ENCODE measurements at regions not wholly inside any gene's neighbourhood (a gene's known extent, or its start where the extent isn't known, plus 50 kb on each side); places are given as distances from the start of the nearest gene placed in this dataset.

GRCh38 chr11:95455228-95455970 lies 224.4 kb upstream of the SESN3 start:
- no peak for ATAC-seq
- intact Hi-C loops (cut with DNase I) = no loop called here
- WGBS (ENCODE audit: insufficient coverage, low coverage, low lambda C conversion rate, missing lambda C conversion rate) = 58% methylated on average over 3 of the region's 6 CpGs

GRCh38 chr11:95453616-95454171 lies 222.7 kb upstream of the SESN3 start:
- H3K36me3 ChIP-seq = no peaks in the 10 kb centered on the region
- H3K27ac ChIP-seq = no peak overlapping the region
- intact Hi-C loops (cut with DNase I) = no loop called here
- H3K27me3 ChIP-seq = no peaks in the 10 kb centered on the region
- H3K9me3 ChIP-seq = no peaks in the 10 kb centered on the region
- 78% methylated on average over 7 of the region's 7 CpGs for WGBS (ENCODE audit: insufficient coverage, low coverage, low lambda C conversion rate, missing lambda C conversion rate)
- DNase-seq (peak in 1 of 3 donors; percentile 18), ATAC-seq (no peak)
- no peaks in the 10 kb centered on the region for H3K4me1 ChIP-seq
- TF ChIP-seq POLR2A (IDR thresholded peaks at IDR 0.05) = no peak
- TF ChIP-seq CTCF (IDR thresholded peaks at IDR 0.05) = no peak
- no peak overlapping the region for H3K4me3 ChIP-seq

More at GRCh38 chr11:95455228-95455970, 224.4 kb upstream of the SESN3 start:
- no peaks in the 10 kb centered on the region for H3K27me3 ChIP-seq
- DNase-seq = no peak
- H3K4me3 ChIP-seq = no peak overlapping the region
- TF ChIP-seq POLR2A (IDR thresholded peaks at IDR 0.05) = no peak
- TF ChIP-seq CTCF (IDR thresholded peaks at IDR 0.05) = no peak
- H3K4me1 ChIP-seq = no peaks in the 10 kb centered on the region
- no peaks in the 10 kb centered on the region for H3K36me3 ChIP-seq
- no peaks in the 10 kb centered on the region for H3K9me3 ChIP-seq
- no peak overlapping the region for H3K27ac ChIP-seq

GRCh38 chr11:95451682-95452081 lies 220.7 kb upstream of the SESN3 start:
- DNase-seq (no peak), ATAC-seq (peak in 1 of 4 donors; percentile 36)
- 63% methylated on average over 1 of the region's 1 CpG for WGBS (ENCODE audit: insufficient coverage, low coverage, low lambda C conversion rate, missing lambda C conversion rate)
- H3K36me3 ChIP-seq = no peaks in the 10 kb centered on the region
- H3K4me3 ChIP-seq = no peak overlapping the region
- no peaks in the 10 kb centered on the region for H3K9me3 ChIP-seq
- no peak overlapping the region for H3K27ac ChIP-seq
- H3K4me1 ChIP-seq = no peaks in the 10 kb centered on the region
- TF ChIP-seq POLR2A (IDR thresholded peaks at IDR 0.05) (no peak), CTCF (IDR thresholded peaks at IDR 0.05) (no peak)
- H3K27me3 ChIP-seq = no peaks in the 10 kb centered on the region
- intact Hi-C loops (cut with DNase I) = no loop called here

GRCh38 chr11:95451261-95451660 lies 220.3 kb upstream of the SESN3 start:
- Histone ChIP-seq H3K4me3 (no peak overlapping the region), H3K27ac (no peak overlapping the region), H3K4me1 (no peaks in the 10 kb centered on the region), H3K27me3 (no peaks in the 10 kb centered on the region), H3K9me3 (no peaks in the 10 kb centered on the region), H3K36me3 (no peaks in the 10 kb centered on the region)
- TF ChIP-seq POLR2A (IDR thresholded peaks at IDR 0.05) = no peak
- no peak for TF ChIP-seq CTCF (IDR thresholded peaks at IDR 0.05)
- intact Hi-C loops (cut with DNase I) = no loop called here
- peak; percentile 28 to 36 (median 28) for ATAC-seq
- DNase-seq = no peak

Measured in right lobe of liver (tissue), 6 donors.